Neural progenitor cell (in vitro differentiated cells): ENCODE measurements at regions not wholly inside any gene's neighbourhood (a gene's known extent, or its start where the extent isn't known, plus 50 kb on each side); places are given as distances from the start of the nearest gene placed in this dataset.

ENCODE experiments used
- DNase-seq: peaks from one replicate; pipeline ENCODE4 v3.0.0-alpha.2; 2016; ENCODE audit warnings: low spot score
- H2AFZ ChIP-seq: fragments of 200-600 bp; sonication (generic); replicated peaks from 2 replicates; pipeline ENCODE4 v1.6.1; 2016; ENCODE audit warnings: antibody characterized with exemption
- H3F3A ChIP-seq: fragments of 200-600 bp; sonication (generic); 2 replicates; pipeline ENCODE4 v1.6.1; 2016; ENCODE audit warnings: antibody characterized with exemption, low read depth
- H3K27ac ChIP-seq: fragments of 200-600 bp; sonication (generic); 2 replicates; pipeline ENCODE4 v1.5.1; 2016; ENCODE audit warnings: mild to moderate bottlenecking
- H3K27me3 ChIP-seq: fragments of 200-600 bp; sonication (generic); 2 replicates; pipeline ENCODE4 v1.6.1; 2016; ENCODE audit warnings: mild to moderate bottlenecking, moderate library complexity
- H3K36me3 ChIP-seq: fragments of 200-600 bp; sonication (generic); 2 replicates; pipeline ENCODE4 v1.5.1; 2016
- H3K4me1 ChIP-seq: fragments of 200-600 bp; sonication (generic); 2 replicates; pipeline ENCODE4 v1.6.1; 2016; ENCODE audit warnings: mixed run types
- H3K4me2 ChIP-seq: fragments of 200-600 bp; sonication (generic); 2 replicates; pipeline ENCODE4 v1.6.1; 2016
- H3K4me3 ChIP-seq: fragments of 200-600 bp; sonication (generic); 2 replicates; pipeline ENCODE4 v1.5.1; 2016
- H3K79me2 ChIP-seq: fragments of 200-600 bp; sonication (generic); 2 replicates; pipeline ENCODE4 v1.6.1; 2016; ENCODE audit warnings: low read depth
- H3K9ac ChIP-seq: fragments of 200-600 bp; sonication (generic); 2 replicates; pipeline ENCODE4 v1.6.1; 2016
- H3K9me3 ChIP-seq: fragments of 200-600 bp; sonication (generic); 2 replicates; pipeline ENCODE4 v1.5.1; 2016; ENCODE audit warnings: low read depth
- H4K20me1 ChIP-seq: fragments of 200-600 bp; sonication (generic); 2 replicates; pipeline ENCODE4 v1.6.1; 2016; ENCODE audit warnings: low read depth
- H3K27ac Mint-ChIP-seq: 3 replicates; pipeline ENCODE4 v1.8.0; 2021; ENCODE audit warnings: mixed read lengths
- H3K27me3 Mint-ChIP-seq: 2 replicates; pipeline ENCODE4 v1.8.0; 2022; ENCODE audit warnings: low read depth, mild to moderate bottlenecking, inconsistent platforms, moderate library complexity, mixed read lengths; ENCODE audit not compliant: insufficient read depth
- H3K36me3 Mint-ChIP-seq: 3 replicates; pipeline ENCODE4 v1.8.0; 2021; ENCODE audit warnings: mixed read lengths
- H3K4me1 Mint-ChIP-seq: 3 replicates; pipeline ENCODE4 v1.8.0; 2021; ENCODE audit warnings: mixed read lengths
- H3K4me3 Mint-ChIP-seq: 3 replicates; pipeline ENCODE4 v1.8.0; 2021; ENCODE audit warnings: mild to moderate bottlenecking, moderate library complexity, mixed read lengths
- H3K9me3 Mint-ChIP-seq: 3 replicates; pipeline ENCODE4 v1.8.0; 2020; ENCODE audit warnings: mixed read lengths
- EZH2 ChIP-seq: fragments of 200-600 bp; sonication (generic); IDR thresholded peaks from 2 replicates; pipeline ENCODE4 v1.6.1; 2017; ENCODE audit warnings: antibody characterized with exemption, mild to moderate bottlenecking, moderate library complexity
- EZH2phosphoT487 ChIP-seq: fragments of 200-600 bp; sonication (generic); IDR thresholded peaks from 2 replicates; pipeline ENCODE4 v1.6.1; 2017; ENCODE audit warnings: antibody characterized with exemption
- TF ChIP-seq, protein P1 (sequence below): fragments of 200-600 bp; sonication (generic); IDR thresholded peaks from 2 replicates; pipeline ENCODE4 v1.5.1; 2017; ENCODE audit warnings: antibody characterized with exemption, mild to moderate bottlenecking

GRCh38 chr1:87398641-87399040 lies 70.0 kb downstream of the LMO4 start:
- Histone ChIP-seq H2AFZ (no peak overlapping the region), H3K4me3 (no peak overlapping the region), H3K9me3 (no peaks in the 10 kb centered on the region), H3K27me3 (no peaks in the 10 kb centered on the region), H3K4me2 (no peak overlapping the region), H3K79me2 (no peaks in the 10 kb centered on the region), H3K9ac (no peak overlapping the region), H4K20me1 (no peaks in the 10 kb centered on the region), H3K36me3 (no peaks in the 10 kb centered on the region), H3F3A (no peaks in the 10 kb centered on the region), H3K4me1 (peaks cover 11% of the 10 kb centered on the region), H3K27ac (no peak overlapping the region)
- H3K27me3 Mint-ChIP-seq = peaks cover 4% of the 10 kb centered on the region
- peak overlapping the region; percentile 22 for H3K27ac Mint-ChIP-seq
- H3K9me3 Mint-ChIP-seq = no peaks in the 10 kb centered on the region
- TF ChIP-seq EZH2 = no peak
- no peak for TF ChIP-seq EZH2phosphoT487
- TF ChIP-seq, protein P1, sequence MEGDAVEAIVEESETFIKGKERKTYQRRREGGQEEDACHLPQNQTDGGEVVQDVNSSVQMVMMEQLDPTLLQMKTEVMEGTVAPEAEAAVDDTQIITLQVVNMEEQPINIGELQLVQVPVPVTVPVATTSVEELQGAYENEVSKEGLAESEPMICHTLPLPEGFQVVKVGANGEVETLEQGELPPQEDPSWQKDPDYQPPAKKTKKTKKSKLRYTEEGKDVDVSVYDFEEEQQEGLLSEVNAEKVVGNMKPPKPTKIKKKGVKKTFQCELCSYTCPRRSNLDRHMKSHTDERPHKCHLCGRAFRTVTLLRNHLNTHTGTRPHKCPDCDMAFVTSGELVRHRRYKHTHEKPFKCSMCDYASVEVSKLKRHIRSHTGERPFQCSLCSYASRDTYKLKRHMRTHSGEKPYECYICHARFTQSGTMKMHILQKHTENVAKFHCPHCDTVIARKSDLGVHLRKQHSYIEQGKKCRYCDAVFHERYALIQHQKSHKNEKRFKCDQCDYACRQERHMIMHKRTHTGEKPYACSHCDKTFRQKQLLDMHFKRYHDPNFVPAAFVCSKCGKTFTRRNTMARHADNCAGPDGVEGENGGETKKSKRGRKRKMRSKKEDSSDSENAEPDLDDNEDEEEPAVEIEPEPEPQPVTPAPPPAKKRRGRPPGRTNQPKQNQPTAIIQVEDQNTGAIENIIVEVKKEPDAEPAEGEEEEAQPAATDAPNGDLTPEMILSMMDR = no peak
- no peaks in the 10 kb centered on the region for H3K36me3 Mint-ChIP-seq
- H3K4me3 Mint-ChIP-seq = no peak overlapping the region
- peaks cover 31% of the 10 kb centered on the region for H3K4me1 Mint-ChIP-seq
- no peak for DNase-seq

DNA sequence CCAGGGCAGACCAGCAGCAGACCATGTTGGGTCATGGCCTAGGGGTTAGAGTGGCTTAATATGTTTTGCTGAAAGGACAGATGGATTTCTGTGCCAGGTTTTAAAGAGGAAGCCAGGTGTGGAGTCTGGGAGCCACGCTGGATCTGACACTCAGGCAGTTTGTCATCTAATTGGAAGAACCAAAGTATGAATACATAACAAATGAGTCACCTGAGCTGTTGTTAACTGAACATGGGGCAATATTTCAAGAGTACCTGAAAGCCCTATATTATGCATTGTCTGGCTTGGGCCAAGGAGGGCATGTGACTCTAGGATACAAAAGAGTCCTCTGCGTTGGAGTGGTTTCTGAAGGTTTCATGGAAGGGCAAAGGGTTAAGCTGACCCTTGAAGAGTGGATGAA lies 70.6 kb downstream of the LMO4 start:
- DNase-seq = no peak
- Histone ChIP-seq H3K9ac (no peak overlapping the region), H3K4me3 (no peak overlapping the region), H3K27me3 (no peaks in the 10 kb centered on the region), H4K20me1 (no peaks in the 10 kb centered on the region), H3K27ac (no peak overlapping the region), H3K4me2 (no peak overlapping the region), H2AFZ (no peak overlapping the region), H3F3A (no peaks in the 10 kb centered on the region), H3K4me1 (peaks cover 11% of the 10 kb centered on the region), H3K36me3 (no peaks in the 10 kb centered on the region), H3K79me2 (no peaks in the 10 kb centered on the region), H3K9me3 (no peaks in the 10 kb centered on the region)
- H3K9me3 Mint-ChIP-seq = no peaks in the 10 kb centered on the region
- H3K27me3 Mint-ChIP-seq = peaks cover 4% of the 10 kb centered on the region
- no peaks in the 10 kb centered on the region for H3K36me3 Mint-ChIP-seq
- H3K4me1 Mint-ChIP-seq = peaks cover 31% of the 10 kb centered on the region
- no peak for TF ChIP-seq EZH2phosphoT487
- TF ChIP-seq EZH2 = no peak
- TF ChIP-seq, protein P1 = no peak
- H3K27ac Mint-ChIP-seq = no peak overlapping the region
- H3K4me3 Mint-ChIP-seq = no peak overlapping the region

GRCh38 chr1:87399701-87400100 lies 71.0 kb downstream of the LMO4 start:
- H3K27ac Mint-ChIP-seq = no peak overlapping the region
- H3K27ac ChIP-seq = no peak overlapping the region

More at GRCh38 chr1:87399701-87400100, 71.0 kb downstream of the LMO4 start:
- Histone ChIP-seq H3K4me3 (no peak overlapping the region), H3K4me2 (no peak overlapping the region), H4K20me1 (no peaks in the 10 kb centered on the region), H3F3A (no peaks in the 10 kb centered on the region), H3K36me3 (no peaks in the 10 kb centered on the region), H3K4me1 (peaks cover 11% of the 10 kb centered on the region), H2AFZ (no peak overlapping the region), H3K9ac (no peak overlapping the region), H3K27me3 (no peaks in the 10 kb centered on the region), H3K9me3 (no peaks in the 10 kb centered on the region), H3K79me2 (no peaks in the 10 kb centered on the region)
- Mint-ChIP-seq H3K4me1 (peaks cover 30% of the 10 kb centered on the region), H3K27me3 (peaks cover 4% of the 10 kb centered on the region), H3K4me3 (no peak overlapping the region), H3K9me3 (no peaks in the 10 kb centered on the region), H3K36me3 (no peaks in the 10 kb centered on the region)
- peak; percentile 24 for DNase-seq
- TF ChIP-seq, protein P1 = no peak
- TF ChIP-seq EZH2phosphoT487 (no peak), EZH2 (no peak)
